ENCODE measurements at regions not wholly inside any gene's neighbourhood (a gene's known extent, or its start where the extent isn't known, plus 50 kb on each side); places are given as distances from the start of the nearest gene placed in this dataset.

DNA sequence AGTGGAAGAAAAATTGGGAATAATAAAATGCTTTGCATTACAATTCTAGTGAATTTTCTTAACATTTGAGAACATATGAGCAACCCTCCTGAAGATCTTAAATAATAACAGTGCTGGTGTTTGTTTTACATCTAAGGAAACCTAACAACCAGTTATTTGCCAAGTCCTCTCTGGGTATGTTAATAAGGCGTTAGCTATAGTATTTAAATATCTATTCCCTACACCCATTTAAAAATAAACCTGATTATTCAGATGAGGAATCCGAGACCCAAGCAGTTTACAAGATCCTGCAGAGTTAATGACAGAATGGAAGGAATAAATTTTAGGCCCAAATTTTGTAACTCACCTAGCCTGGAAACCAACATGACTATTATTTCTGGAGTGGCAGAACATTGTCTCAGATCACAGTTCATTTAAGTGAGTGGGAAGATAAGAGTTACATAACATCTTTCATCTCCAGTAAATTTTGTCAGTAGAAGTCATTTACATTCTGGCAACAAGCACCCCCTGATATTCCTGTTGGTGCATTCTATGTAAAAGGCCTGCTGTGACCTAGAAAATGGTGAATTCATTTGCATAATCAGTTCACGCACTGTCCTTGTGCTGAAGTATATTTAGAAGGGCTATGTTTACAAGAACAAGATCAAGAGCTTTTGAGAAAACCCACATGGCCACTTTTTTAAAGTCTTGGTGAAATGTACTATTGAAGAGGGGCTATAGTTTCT is 148.2 kb downstream of the COX7C start:
- Histone ChIP-seq H3K27ac (ENCODE audit: low read depth, low read length) (no peak overlapping the region), H3K9me3 (ENCODE audit: control insufficient read depth in 3 of 3, low read length in 3 of 3) (no peaks in the 10 kb centered on the region), H3K4me3 (ENCODE audit: low read length in 3 of 3) (no peak overlapping the region), H3K4me1 (ENCODE audit: control insufficient read depth in 3 of 3, insufficient read depth in 3 of 3, low read length in 3 of 3) (no peaks in the 10 kb centered on the region), H3K9ac (ENCODE audit: low read depth in 1 of 3, low read length in 3 of 3) (no peak overlapping the region), H3K27me3 (ENCODE audit: control insufficient read depth in 3 of 3, insufficient read depth in 3 of 3, low read length in 3 of 3) (no peaks in the 10 kb centered on the region), H3K36me3 (ENCODE audit: control insufficient read depth in 3 of 3, insufficient read depth in 3 of 3, low read length in 3 of 3) (no peaks in the 10 kb centered on the region)

- no peaks in the 10 kb centered on the region for H3K36me3 ChIP-seq (ENCODE audit: control insufficient read depth in 3 of 3, insufficient read depth in 3 of 3, low read length in 3 of 3)
- H3K4me1 ChIP-seq (ENCODE audit: control insufficient read depth in 3 of 3, insufficient read depth in 3 of 3, low read length in 3 of 3) = no peaks in the 10 kb centered on the region
- no peaks in the 10 kb centered on the region for H3K27me3 ChIP-seq (ENCODE audit: control insufficient read depth in 3 of 3, insufficient read depth in 3 of 3, low read length in 3 of 3)
- H3K9me3 ChIP-seq (ENCODE audit: control insufficient read depth in 3 of 3, low read length in 3 of 3) = no peaks in the 10 kb centered on the region
- H3K27ac ChIP-seq (ENCODE audit: low read depth, low read length) = no peak overlapping the region
- H3K4me3 ChIP-seq (ENCODE audit: low read length in 3 of 3) = no peak overlapping the region
- H3K9ac ChIP-seq (ENCODE audit: low read depth in 1 of 3, low read length in 3 of 3) = no peak overlapping the region
Measured at GRCh38 chr5:86768699-86769202, 151.0 kb downstream of the COX7C start.

- no peaks in the 10 kb centered on the region for H3K27me3 ChIP-seq (ENCODE audit: control insufficient read depth in 3 of 3, insufficient read depth in 3 of 3, low read length in 3 of 3)
- no peaks in the 10 kb centered on the region for H3K36me3 ChIP-seq (ENCODE audit: control insufficient read depth in 3 of 3, insufficient read depth in 3 of 3, low read length in 3 of 3)
- no peaks in the 10 kb centered on the region for H3K4me1 ChIP-seq (ENCODE audit: control insufficient read depth in 3 of 3, insufficient read depth in 3 of 3, low read length in 3 of 3)
- no peak overlapping the region for H3K9ac ChIP-seq (ENCODE audit: low read depth in 1 of 3, low read length in 3 of 3)
- H3K4me3 ChIP-seq (ENCODE audit: low read length in 3 of 3) = no peak overlapping the region
- H3K27ac ChIP-seq (ENCODE audit: low read depth, low read length) = no peak overlapping the region
- H3K9me3 ChIP-seq (ENCODE audit: control insufficient read depth in 3 of 3, low read length in 3 of 3) = no peaks in the 10 kb centered on the region
Measured at GRCh38 chr5:86780018-86780417, 162.3 kb downstream of the COX7C start.

- H3K4me1 ChIP-seq (ENCODE audit: control insufficient read depth in 3 of 3, insufficient read depth in 3 of 3, low read length in 3 of 3) = no peaks in the 10 kb centered on the region
- no peak overlapping the region for H3K4me3 ChIP-seq (ENCODE audit: low read length in 3 of 3)
- H3K27me3 ChIP-seq (ENCODE audit: control insufficient read depth in 3 of 3, insufficient read depth in 3 of 3, low read length in 3 of 3) = no peaks in the 10 kb centered on the region
- no peak overlapping the region for H3K27ac ChIP-seq (ENCODE audit: low read depth, low read length)
- no peaks in the 10 kb centered on the region for H3K9me3 ChIP-seq (ENCODE audit: control insufficient read depth in 3 of 3, low read length in 3 of 3)
- no peaks in the 10 kb centered on the region for H3K36me3 ChIP-seq (ENCODE audit: control insufficient read depth in 3 of 3, insufficient read depth in 3 of 3, low read length in 3 of 3)
- no peak overlapping the region for H3K9ac ChIP-seq (ENCODE audit: low read depth in 1 of 3, low read length in 3 of 3)
Measured at GRCh38 chr5:86786955-86787354, 169.2 kb downstream of the COX7C start.

GRCh38 chr5:86795659-86796058 is 177.9 kb downstream of the COX7C start:
- Histone ChIP-seq H3K9me3 (ENCODE audit: control insufficient read depth in 3 of 3, low read length in 3 of 3) (no peaks in the 10 kb centered on the region), H3K27ac (ENCODE audit: low read depth, low read length) (no peak overlapping the region), H3K9ac (ENCODE audit: low read depth in 1 of 3, low read length in 3 of 3) (no peak overlapping the region), H3K36me3 (ENCODE audit: control insufficient read depth in 3 of 3, insufficient read depth in 3 of 3, low read length in 3 of 3) (no peaks in the 10 kb centered on the region), H3K4me3 (ENCODE audit: low read length in 3 of 3) (no peak overlapping the region), H3K27me3 (ENCODE audit: control insufficient read depth in 3 of 3, insufficient read depth in 3 of 3, low read length in 3 of 3) (no peaks in the 10 kb centered on the region), H3K4me1 (ENCODE audit: control insufficient read depth in 3 of 3, insufficient read depth in 3 of 3, low read length in 3 of 3) (no peaks in the 10 kb centered on the region)

DNA sequence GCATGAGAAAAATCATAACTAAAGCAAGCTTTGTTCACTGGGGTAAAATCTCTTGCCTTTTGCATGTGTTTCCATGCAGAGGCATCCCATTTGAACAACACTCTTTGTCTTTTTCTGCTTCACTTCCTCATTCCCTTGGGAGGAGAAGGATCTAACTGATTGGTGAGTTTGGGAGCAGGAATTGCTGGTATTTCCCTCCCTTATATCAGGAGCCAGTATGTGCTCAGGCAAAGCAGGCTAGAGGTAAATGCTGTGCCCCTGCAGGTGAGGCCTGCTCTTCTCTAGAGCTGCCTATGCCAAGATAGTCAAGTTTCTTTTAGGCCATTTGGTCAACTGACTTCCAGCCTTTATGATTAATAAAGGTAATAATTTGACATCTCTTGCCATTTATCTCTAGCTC is 179.9 kb downstream of the COX7C start:
- no peaks in the 10 kb centered on the region for H3K4me1 ChIP-seq (ENCODE audit: control insufficient read depth in 3 of 3, insufficient read depth in 3 of 3, low read length in 3 of 3)
- no peak overlapping the region for H3K9ac ChIP-seq (ENCODE audit: low read depth in 1 of 3, low read length in 3 of 3)
- no peaks in the 10 kb centered on the region for H3K9me3 ChIP-seq (ENCODE audit: control insufficient read depth in 3 of 3, low read length in 3 of 3)
- no peaks in the 10 kb centered on the region for H3K27me3 ChIP-seq (ENCODE audit: control insufficient read depth in 3 of 3, insufficient read depth in 3 of 3, low read length in 3 of 3)
- no peak overlapping the region for H3K27ac ChIP-seq (ENCODE audit: low read depth, low read length)
- H3K4me3 ChIP-seq (ENCODE audit: low read length in 3 of 3) = no peak overlapping the region
- H3K36me3 ChIP-seq (ENCODE audit: control insufficient read depth in 3 of 3, insufficient read depth in 3 of 3, low read length in 3 of 3) = no peaks in the 10 kb centered on the region

GRCh38 chr5:86806206-86806605 is 188.5 kb downstream of the COX7C start:
- Histone ChIP-seq H3K9ac (ENCODE audit: low read depth in 1 of 3, low read length in 3 of 3) (no peak overlapping the region), H3K36me3 (ENCODE audit: control insufficient read depth in 3 of 3, insufficient read depth in 3 of 3, low read length in 3 of 3) (no peaks in the 10 kb centered on the region), H3K4me3 (ENCODE audit: low read length in 3 of 3) (no peak overlapping the region), H3K27me3 (ENCODE audit: control insufficient read depth in 3 of 3, insufficient read depth in 3 of 3, low read length in 3 of 3) (peaks cover 0 to 2% (median 0%) of the 10 kb centered on the region in 3 donors), H3K9me3 (ENCODE audit: control insufficient read depth in 3 of 3, low read length in 3 of 3) (no peaks in the 10 kb centered on the region), H3K4me1 (ENCODE audit: control insufficient read depth in 3 of 3, insufficient read depth in 3 of 3, low read length in 3 of 3) (no peaks in the 10 kb centered on the region), H3K27ac (ENCODE audit: low read depth, low read length) (no peak overlapping the region)

DNA sequence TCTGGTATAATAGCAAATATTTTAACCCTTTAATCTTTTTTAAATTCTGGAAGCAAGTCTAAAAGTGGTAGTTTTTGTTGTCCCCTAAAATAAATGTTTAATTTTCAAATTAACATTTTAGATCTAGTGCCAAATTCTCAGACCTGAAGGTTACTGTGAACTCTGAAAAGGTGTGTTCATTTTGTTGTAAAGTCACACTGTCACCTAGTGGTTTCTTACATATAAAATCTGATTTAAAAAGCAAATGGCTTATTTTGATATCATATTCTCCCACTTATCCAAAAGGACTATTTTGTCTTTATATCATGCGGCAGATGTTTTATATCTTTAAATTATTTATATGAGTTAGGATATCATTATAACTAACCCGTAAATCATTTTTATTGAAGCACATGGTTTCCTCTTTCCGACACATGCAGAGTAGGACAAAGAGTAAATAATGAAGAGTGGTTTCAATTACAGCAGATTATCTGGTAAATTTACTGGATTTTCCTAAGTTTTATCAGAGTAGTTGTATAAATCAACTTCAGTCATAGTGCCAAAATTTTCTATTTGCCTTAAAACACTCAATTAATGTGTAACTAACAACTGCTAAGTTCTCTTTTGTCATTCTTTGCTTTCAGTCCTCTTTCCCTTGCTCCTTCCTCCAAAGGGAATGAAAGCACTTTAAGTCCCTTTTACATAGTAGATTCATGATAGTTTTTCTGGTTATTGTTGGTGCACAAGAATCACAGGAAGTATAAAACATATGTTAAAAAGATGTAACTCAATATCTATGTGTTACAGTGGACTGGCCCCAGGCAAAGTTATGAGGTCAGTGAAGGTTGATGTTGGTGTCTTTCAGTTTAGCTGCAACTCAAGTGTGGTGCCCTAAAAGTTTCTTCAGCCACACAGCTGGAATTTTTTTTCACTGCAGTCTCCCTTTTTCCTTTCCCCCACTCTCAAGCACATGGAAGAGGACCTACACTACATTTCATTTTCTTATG is 189.6 kb downstream of the COX7C start:
- Histone ChIP-seq H3K4me3 (ENCODE audit: low read length in 3 of 3) (no peak overlapping the region), H3K27ac (ENCODE audit: low read depth, low read length) (no peak overlapping the region), H3K9me3 (ENCODE audit: control insufficient read depth in 3 of 3, low read length in 3 of 3) (no peaks in the 10 kb centered on the region), H3K36me3 (ENCODE audit: control insufficient read depth in 3 of 3, insufficient read depth in 3 of 3, low read length in 3 of 3) (no peaks in the 10 kb centered on the region), H3K27me3 (ENCODE audit: control insufficient read depth in 3 of 3, insufficient read depth in 3 of 3, low read length in 3 of 3) (peaks cover 0 to 2% (median 0%) of the 10 kb centered on the region in 3 donors), H3K9ac (ENCODE audit: low read depth in 1 of 3, low read length in 3 of 3) (no peak overlapping the region), H3K4me1 (ENCODE audit: control insufficient read depth in 3 of 3, insufficient read depth in 3 of 3, low read length in 3 of 3) (no peaks in the 10 kb centered on the region)

DNA sequence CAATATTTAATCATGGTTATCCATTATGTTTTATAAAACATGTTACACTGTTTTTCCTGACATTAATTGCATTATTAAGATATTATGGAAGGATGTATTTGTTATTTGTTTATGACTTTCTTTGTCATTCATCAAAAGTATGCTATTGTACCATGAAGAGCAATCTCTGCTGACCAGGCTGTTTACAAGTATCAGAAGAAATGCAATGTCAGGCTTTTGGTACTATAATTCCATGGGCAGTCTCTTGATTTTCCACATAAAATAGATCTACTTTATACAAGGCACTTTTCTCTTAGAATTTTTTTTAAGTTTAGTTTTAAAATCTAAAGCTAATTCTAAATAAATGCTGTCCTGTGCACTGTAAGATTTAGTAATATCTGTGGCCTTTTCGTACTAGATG is 196.6 kb downstream of the COX7C start:
- Histone ChIP-seq H3K36me3 (ENCODE audit: control insufficient read depth in 3 of 3, insufficient read depth in 3 of 3, low read length in 3 of 3) (no peaks in the 10 kb centered on the region), H3K4me1 (ENCODE audit: control insufficient read depth in 3 of 3, insufficient read depth in 3 of 3, low read length in 3 of 3) (no peaks in the 10 kb centered on the region), H3K9me3 (ENCODE audit: control insufficient read depth in 3 of 3, low read length in 3 of 3) (no peaks in the 10 kb centered on the region), H3K9ac (ENCODE audit: low read depth in 1 of 3, low read length in 3 of 3) (no peak overlapping the region), H3K4me3 (ENCODE audit: low read length in 3 of 3) (no peak overlapping the region), H3K27ac (ENCODE audit: low read depth, low read length) (no peak overlapping the region), H3K27me3 (ENCODE audit: control insufficient read depth in 3 of 3, insufficient read depth in 3 of 3, low read length in 3 of 3) (no peaks in the 10 kb centered on the region)

DNA sequence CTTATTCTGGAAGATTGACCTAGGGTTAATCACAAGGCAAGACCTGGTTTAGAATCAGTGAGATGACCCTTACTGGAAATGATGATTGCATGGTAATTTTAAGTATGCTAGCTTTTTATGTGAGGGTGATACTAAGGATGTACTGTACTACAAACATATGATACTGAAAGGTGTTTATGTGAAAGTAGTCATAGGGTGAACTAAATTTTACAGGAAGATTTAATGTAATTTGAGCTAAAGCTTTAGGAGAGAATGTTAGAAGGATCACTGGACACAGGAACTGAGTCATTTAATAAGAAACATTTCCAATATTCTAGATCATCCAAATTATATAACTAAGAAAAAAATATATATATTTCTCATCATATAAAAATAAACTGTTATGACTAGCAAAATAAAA is 197.2 kb downstream of the COX7C start:
- Histone ChIP-seq H3K9ac (ENCODE audit: low read depth in 1 of 3, low read length in 3 of 3) (no peak overlapping the region), H3K27ac (ENCODE audit: low read depth, low read length) (no peak overlapping the region), H3K9me3 (ENCODE audit: control insufficient read depth in 3 of 3, low read length in 3 of 3) (no peaks in the 10 kb centered on the region), H3K36me3 (ENCODE audit: control insufficient read depth in 3 of 3, insufficient read depth in 3 of 3, low read length in 3 of 3) (no peaks in the 10 kb centered on the region), H3K27me3 (ENCODE audit: control insufficient read depth in 3 of 3, insufficient read depth in 3 of 3, low read length in 3 of 3) (no peaks in the 10 kb centered on the region), H3K4me1 (ENCODE audit: control insufficient read depth in 3 of 3, insufficient read depth in 3 of 3, low read length in 3 of 3) (no peaks in the 10 kb centered on the region), H3K4me3 (ENCODE audit: low read length in 3 of 3) (no peak overlapping the region)

Data from skeletal muscle tissue (tissue), 3 donors.